Smooth muscle cell (in vitro differentiated cells): ENCODE measurements at regions not wholly inside any gene's neighbourhood (a gene's known extent, or its start where the extent isn't known, plus 50 kb on each side); places are given as distances from the start of the nearest gene placed in this dataset.
"Not testable (repeated sequence)": the region's sequence is repeated elsewhere in the genome, so short reads cannot be mapped to it uniquely, and the experiment has no call there.

Experiments used
- DNase-seq: peaks from one replicate; lab custom pipeline; 2025; ENCODE audit not compliant: unreplicated experiment; lab: John Stamatoyannopoulos, UW
- H2AFZ ChIP-seq: fragments of 200-600 bp; sonication (generic); 2 replicates; pipeline ENCODE4 v1.6.0; 2016; ENCODE audit warnings: antibody characterized with exemption, low read depth, mild to moderate bottlenecking
- H3F3A ChIP-seq: fragments of 200-600 bp; sonication (generic); 2 replicates; pipeline ENCODE4 v1.6.0; 2017; ENCODE audit warnings: antibody characterized with exemption, low read depth
- H3K27ac ChIP-seq: fragments of 200-600 bp; sonication (generic); 2 replicates; pipeline ENCODE4 v1.5.1; 2016; ENCODE audit warnings: low read depth, mild to moderate bottlenecking
- H3K27me3 ChIP-seq: fragments of 200-600 bp; sonication (generic); 2 replicates; pipeline ENCODE4 v1.6.1; 2016; ENCODE audit warnings: low read depth, mild to moderate bottlenecking
- H3K36me3 ChIP-seq: fragments of 200-600 bp; sonication (generic); 2 replicates; pipeline ENCODE4 v1.5.1; 2016; ENCODE audit warnings: low read depth
- H3K4me1 ChIP-seq: fragments of 200-600 bp; sonication (generic); 2 replicates; pipeline ENCODE4 v1.5.1; 2016; ENCODE audit warnings: low read depth
- H3K4me2 ChIP-seq: fragments of 200-600 bp; sonication (generic); 2 replicates; pipeline ENCODE4 v1.6.0; 2016; ENCODE audit warnings: mild to moderate bottlenecking
- H3K4me3 ChIP-seq: fragments of 200-600 bp; sonication (generic); 2 replicates; pipeline ENCODE4 v1.5.1; 2016; ENCODE audit warnings: mild to moderate bottlenecking
- H3K79me2 ChIP-seq: fragments of 200-600 bp; sonication (generic); 2 replicates; pipeline ENCODE4 v1.6.0; 2016; ENCODE audit warnings: low read depth, mild to moderate bottlenecking
- H3K9ac ChIP-seq: fragments of 200-600 bp; sonication (generic); 2 replicates; pipeline ENCODE4 v1.6.0; 2016; ENCODE audit warnings: low read depth
- H3K9me3 ChIP-seq: fragments of 200-600 bp; sonication (generic); replicated peaks from 2 replicates; pipeline ENCODE4 v1.5.1; 2016; ENCODE audit warnings: low read depth
- H4K20me1 ChIP-seq: fragments of 200-600 bp; sonication (generic); 2 replicates; pipeline ENCODE4 v1.6.0; 2016; ENCODE audit warnings: low read depth
- WGBS: methylation state at CpG from one replicate; pipeline ENCODE4 v1.1.7; 2016; ENCODE audit warnings: low lambda C conversion rate; 5-methylcytosine and 5-hydroxymethylcytosine counted together
- TF ChIP-seq, protein P1 (sequence below): fragments of 200-600 bp; sonication (generic); IDR thresholded peaks from 2 replicates; pipeline ENCODE4 v1.5.1; 2017; ENCODE audit warnings: borderline replicate concordance, mild to moderate bottlenecking, antibody characterized with exemption; ENCODE audit not compliant: insufficient read depth, poor library complexity, severe bottlenecking

DNA sequence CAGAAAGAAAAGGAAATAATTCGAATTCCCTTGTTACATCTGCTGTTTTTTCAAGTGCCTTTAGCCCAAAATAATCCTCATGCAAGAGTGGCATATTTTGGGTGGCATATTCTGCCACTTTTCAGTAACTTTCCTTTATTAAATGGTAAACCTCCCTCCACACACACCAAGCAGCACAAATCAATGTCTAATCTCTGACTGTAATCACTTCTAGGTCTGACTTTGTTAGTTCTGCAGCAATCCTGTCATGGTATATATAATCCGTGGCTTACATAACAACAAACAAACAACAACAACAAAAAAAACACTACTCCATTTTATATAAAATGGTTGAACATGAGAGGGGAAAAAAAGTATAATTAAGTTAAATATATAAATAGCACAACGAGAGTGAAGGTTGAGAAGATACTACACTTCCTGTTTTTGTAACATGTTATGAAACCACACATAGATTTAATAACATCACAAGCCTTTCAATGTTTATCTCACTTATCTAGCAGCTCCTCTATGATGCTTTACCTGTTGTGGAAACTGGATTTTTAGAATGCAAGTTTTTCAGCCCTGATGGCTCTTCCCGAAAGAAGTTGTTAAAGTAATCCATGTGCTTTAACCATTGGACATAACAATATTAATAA is 715.4 kb downstream of the GRXCR1 start:
- TF ChIP-seq, protein P1, sequence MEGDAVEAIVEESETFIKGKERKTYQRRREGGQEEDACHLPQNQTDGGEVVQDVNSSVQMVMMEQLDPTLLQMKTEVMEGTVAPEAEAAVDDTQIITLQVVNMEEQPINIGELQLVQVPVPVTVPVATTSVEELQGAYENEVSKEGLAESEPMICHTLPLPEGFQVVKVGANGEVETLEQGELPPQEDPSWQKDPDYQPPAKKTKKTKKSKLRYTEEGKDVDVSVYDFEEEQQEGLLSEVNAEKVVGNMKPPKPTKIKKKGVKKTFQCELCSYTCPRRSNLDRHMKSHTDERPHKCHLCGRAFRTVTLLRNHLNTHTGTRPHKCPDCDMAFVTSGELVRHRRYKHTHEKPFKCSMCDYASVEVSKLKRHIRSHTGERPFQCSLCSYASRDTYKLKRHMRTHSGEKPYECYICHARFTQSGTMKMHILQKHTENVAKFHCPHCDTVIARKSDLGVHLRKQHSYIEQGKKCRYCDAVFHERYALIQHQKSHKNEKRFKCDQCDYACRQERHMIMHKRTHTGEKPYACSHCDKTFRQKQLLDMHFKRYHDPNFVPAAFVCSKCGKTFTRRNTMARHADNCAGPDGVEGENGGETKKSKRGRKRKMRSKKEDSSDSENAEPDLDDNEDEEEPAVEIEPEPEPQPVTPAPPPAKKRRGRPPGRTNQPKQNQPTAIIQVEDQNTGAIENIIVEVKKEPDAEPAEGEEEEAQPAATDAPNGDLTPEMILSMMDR, result no peak
- 80% methylated on average over 4 of the region's 4 CpGs for WGBS
- Histone ChIP-seq H3K9me3 (no peaks in the 10 kb centered on the region), H3K27me3 (no peaks in the 10 kb centered on the region), H3K36me3 (no peaks in the 10 kb centered on the region), H2AFZ (no peak overlapping the region), H3F3A (no peaks in the 10 kb centered on the region), H3K4me1 (no peaks in the 10 kb centered on the region), H3K9ac (no peak overlapping the region), H3K4me3 (no peak overlapping the region), H3K4me2 (no peak overlapping the region), H3K79me2 (no peaks in the 10 kb centered on the region), H3K27ac (no peak overlapping the region), H4K20me1 (no peaks in the 10 kb centered on the region)
- DNase-seq, result no peak

DNA sequence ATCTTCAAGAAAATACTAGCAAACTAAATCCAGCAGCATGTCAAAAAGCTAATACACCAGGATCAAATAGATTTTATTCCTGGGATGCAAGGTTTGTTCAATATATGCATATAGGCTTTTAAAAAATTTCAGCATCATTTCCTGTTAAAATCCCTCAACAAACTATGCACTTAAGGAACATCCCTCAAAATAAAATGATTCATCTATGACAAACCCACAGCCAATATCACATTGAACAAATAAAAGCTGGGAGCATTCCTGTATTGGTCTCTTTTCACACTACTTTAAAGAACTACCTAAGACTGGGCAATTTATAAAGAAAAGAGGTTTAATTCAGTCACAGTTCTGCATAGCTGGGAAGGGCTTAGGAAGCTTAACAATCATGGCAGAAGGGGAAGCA is 726.7 kb downstream of the GRXCR1 start:
- Histone ChIP-seq H3K36me3 (no peaks in the 10 kb centered on the region), H3F3A (no peaks in the 10 kb centered on the region), H4K20me1 (no peaks in the 10 kb centered on the region), H2AFZ (no peak overlapping the region), H3K27ac (no peak overlapping the region), H3K4me2 (no peak overlapping the region), H3K4me3 (no peak overlapping the region), H3K79me2 (no peaks in the 10 kb centered on the region), H3K9me3 (no peaks in the 10 kb centered on the region), H3K27me3 (no peaks in the 10 kb centered on the region), H3K9ac (no peak overlapping the region), H3K4me1 (no peaks in the 10 kb centered on the region)
- TF ChIP-seq, protein P1, result no peak
- DNase-seq, result no peak

DNA sequence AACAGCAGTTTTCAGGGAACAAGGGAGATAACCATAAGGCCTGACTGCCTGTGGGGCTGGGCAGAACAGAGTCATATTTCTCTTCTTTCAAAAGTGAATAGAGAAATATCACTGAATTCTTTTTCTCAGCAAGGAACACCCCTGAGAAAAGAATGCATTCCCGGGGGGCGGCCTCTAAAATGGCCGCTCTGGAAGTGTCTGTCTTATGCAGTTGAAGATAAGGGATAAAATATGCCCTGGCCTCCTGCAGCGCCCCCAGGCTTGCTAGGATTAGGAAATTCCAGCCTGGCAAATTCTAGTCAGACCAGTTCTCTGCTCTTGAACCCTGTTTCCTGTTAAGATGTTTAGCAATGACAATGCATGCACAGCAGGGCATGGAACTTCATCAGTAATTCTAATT is 745.4 kb downstream of the GRXCR1 start:
- not testable (repeated sequence) for H3F3A ChIP-seq, H3K79me2 ChIP-seq, H3K4me1 ChIP-seq, H3K36me3 ChIP-seq, H4K20me1 ChIP-seq, H3K27me3 ChIP-seq, H3K4me2 ChIP-seq, H3K27ac ChIP-seq, H3K9me3 ChIP-seq, H3K4me3 ChIP-seq, H3K9ac ChIP-seq, H2AFZ ChIP-seq, DNase-seq
- WGBS, result 92% methylated on average over 4 of the region's 4 CpGs

DNA sequence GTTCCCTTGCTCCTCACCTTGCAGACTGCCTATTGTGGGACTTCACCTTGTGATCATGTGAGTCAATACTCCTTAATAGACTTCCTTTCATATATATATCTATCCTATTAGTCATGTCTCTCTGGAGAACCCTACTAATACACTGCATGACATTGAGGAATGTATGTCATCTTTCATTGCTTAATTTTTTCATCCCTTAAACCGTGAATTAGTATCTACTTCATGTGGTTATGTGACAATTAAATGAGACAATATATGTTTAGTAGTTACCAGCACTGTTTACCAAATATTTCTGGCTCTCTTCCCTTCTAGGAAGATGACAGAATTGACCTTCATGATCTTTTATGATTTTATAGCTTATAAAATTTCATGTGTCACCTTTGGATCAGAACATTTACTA is 759.5 kb downstream of the GRXCR1 start:
- H3K79me2 ChIP-seq, result no peaks in the 10 kb centered on the region
- H2AFZ ChIP-seq, result no peak overlapping the region
- no peaks in the 10 kb centered on the region for H4K20me1 ChIP-seq
- H3K9ac ChIP-seq, result no peak overlapping the region
- H3K4me3 ChIP-seq, result no peak overlapping the region
- no peak for DNase-seq
- no peak overlapping the region for H3K4me2 ChIP-seq
- no peaks in the 10 kb centered on the region for H3K36me3 ChIP-seq
- H3K27me3 ChIP-seq, result no peaks in the 10 kb centered on the region
- no peaks in the 10 kb centered on the region for H3K9me3 ChIP-seq
- WGBS, result 78% methylated on average over 1 of the region's 1 CpG
- no peaks in the 10 kb centered on the region for H3F3A ChIP-seq
- H3K4me1 ChIP-seq, result no peaks in the 10 kb centered on the region
- H3K27ac ChIP-seq, result no peak overlapping the region
- TF ChIP-seq, protein P1, result no peak

DNA sequence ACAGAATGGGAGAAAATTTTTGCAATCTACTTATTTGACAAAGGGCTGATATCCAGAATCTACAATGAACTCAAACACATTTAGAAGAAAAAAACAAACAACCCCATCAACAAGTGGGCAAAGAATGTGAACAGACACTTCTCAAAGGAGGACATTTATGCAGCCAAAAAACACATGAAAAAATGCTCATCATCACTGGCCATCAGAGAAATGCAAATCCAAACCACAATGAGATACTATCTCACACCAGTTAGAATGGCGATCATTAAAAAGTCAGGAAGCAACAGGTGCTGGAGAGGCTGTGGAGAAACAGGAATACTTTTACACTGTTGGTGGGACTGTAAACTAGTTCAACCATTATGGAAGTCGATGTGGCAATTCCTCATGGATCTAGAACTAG is 767.0 kb downstream of the GRXCR1 start:
- H3K9ac ChIP-seq, H2AFZ ChIP-seq, H4K20me1 ChIP-seq, H3K4me3 ChIP-seq, H3K9me3 ChIP-seq, H3K36me3 ChIP-seq, H3K4me2 ChIP-seq, H3K27ac ChIP-seq, H3F3A ChIP-seq, H3K4me1 ChIP-seq, H3K79me2 ChIP-seq, H3K27me3 ChIP-seq, DNase-seq: not testable (repeated sequence)
- 91% methylated on average over 2 of the region's 2 CpGs for WGBS

DNA sequence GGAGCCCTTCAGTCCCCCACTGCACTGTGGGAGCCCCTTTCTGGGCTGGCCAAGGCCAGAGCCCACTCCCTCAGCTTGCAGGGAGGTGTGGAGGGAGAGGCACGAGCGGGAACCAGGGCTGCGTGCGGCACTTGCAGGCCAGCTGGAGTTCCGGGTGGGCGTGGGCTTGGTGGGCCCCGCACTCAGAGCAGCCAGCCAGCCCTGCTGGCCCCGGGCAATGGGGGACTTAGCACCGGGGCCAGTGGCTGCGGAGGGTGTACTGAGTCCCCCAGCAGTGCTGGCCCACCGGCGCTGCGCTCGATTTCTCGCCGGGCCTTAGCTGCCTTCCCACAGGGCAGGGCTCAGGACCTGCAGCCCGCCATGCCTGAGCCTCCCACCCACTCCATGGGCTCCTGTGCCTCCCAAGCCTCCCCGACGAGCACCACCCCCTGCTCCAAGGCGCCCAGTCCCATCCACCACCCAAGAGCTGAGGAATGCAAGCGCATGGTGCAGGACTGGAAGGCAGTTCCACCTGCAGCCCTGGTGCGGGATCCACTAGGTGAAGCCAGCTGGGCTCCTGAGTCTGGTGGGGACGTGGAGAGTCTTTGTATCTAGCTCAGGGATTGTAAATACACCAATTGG is 776.2 kb downstream of the KCTD8 start:
- not testable (repeated sequence) for H3K27me3 ChIP-seq, H3K4me2 ChIP-seq, H3K9ac ChIP-seq, H4K20me1 ChIP-seq, H3K4me3 ChIP-seq, H3K36me3 ChIP-seq, H3K4me1 ChIP-seq, H3K9me3 ChIP-seq, H3F3A ChIP-seq, H2AFZ ChIP-seq, DNase-seq, H3K79me2 ChIP-seq, H3K27ac ChIP-seq
- WGBS, result 92% methylated on average over 11 of the region's 23 CpGs
